ENCODE measurements at regions not wholly inside any gene's neighbourhood (a gene's known extent, or its start where the extent isn't known, plus 50 kb on each side); places are given as distances from the start of the nearest gene placed in this dataset.

DNA sequence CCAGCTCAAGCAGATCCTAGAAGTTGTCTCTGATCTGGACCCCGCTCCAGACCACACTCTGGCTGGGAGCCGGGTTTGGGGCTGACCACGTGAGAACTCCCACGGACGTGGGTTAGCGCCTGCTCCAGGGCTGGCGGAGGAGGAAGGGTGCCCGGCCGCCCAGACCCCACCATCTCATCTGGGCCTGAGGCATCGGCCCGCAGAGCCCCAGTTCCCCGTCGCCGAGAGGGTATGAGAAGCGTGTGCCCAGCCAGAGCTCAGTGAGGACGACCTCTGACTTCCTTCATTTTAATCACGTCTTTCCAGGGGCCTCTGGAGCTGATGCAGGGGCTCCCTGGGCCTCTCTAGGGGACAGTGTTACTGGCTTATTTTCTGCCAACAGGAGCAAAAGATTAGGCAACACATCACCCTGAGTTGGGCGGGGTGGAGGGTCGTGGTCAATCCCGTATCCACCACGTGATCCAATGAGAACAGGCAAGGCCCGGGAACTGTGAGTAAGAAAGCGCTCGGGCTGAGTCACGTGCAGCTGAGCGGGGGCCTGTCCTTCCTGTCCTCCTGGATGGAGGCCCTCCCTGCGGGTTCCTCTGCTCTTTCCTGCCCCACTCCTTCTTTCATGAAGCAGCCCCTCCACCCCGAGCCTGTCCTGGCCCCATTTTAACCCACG, 81.1 kb downstream of the SIK1 start:
- TF ChIP-seq, protein P1, sequence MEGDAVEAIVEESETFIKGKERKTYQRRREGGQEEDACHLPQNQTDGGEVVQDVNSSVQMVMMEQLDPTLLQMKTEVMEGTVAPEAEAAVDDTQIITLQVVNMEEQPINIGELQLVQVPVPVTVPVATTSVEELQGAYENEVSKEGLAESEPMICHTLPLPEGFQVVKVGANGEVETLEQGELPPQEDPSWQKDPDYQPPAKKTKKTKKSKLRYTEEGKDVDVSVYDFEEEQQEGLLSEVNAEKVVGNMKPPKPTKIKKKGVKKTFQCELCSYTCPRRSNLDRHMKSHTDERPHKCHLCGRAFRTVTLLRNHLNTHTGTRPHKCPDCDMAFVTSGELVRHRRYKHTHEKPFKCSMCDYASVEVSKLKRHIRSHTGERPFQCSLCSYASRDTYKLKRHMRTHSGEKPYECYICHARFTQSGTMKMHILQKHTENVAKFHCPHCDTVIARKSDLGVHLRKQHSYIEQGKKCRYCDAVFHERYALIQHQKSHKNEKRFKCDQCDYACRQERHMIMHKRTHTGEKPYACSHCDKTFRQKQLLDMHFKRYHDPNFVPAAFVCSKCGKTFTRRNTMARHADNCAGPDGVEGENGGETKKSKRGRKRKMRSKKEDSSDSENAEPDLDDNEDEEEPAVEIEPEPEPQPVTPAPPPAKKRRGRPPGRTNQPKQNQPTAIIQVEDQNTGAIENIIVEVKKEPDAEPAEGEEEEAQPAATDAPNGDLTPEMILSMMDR (IDR thresholded peaks at IDR 0.05; ENCODE audit: low read length): no peak
- no peaks in the 10 kb centered on the region for H3K36me3 ChIP-seq (ENCODE audit: insufficient read depth, low read length)
- no peaks in the 10 kb centered on the region for H3K4me1 ChIP-seq (ENCODE audit: insufficient read depth, low read length, severe bottlenecking)
- no peaks in the 10 kb centered on the region for H4K20me1 ChIP-seq (ENCODE audit: insufficient read depth, low read length)
- no peak overlapping the region for H3K4me2 ChIP-seq (ENCODE audit: low read length)
- H3F3A ChIP-seq (ENCODE audit: insufficient read depth, low read length): no peaks in the 10 kb centered on the region
- no peak overlapping the region for H3K9ac ChIP-seq (ENCODE audit: low read length)
- H3K9me3 ChIP-seq (ENCODE audit: low read length): no peaks in the 10 kb centered on the region
- no peaks in the 10 kb centered on the region for H3K79me2 ChIP-seq (ENCODE audit: insufficient read depth, low read length)
- H3K9me2 ChIP-seq (ENCODE audit: low read depth, low read length): no peaks in the 10 kb centered on the region
- H3K4me3 ChIP-seq (ENCODE audit: low read depth, low read length, poor library complexity, severe bottlenecking): no peak overlapping the region
- no peak overlapping the region for H2AFZ ChIP-seq (ENCODE audit: low read length)
- peaks cover 6% of the 10 kb centered on the region; the same call in 1 of the 2 replicates for H3K27me3 ChIP-seq (ENCODE audit: insufficient read depth, low read length)
- no peak overlapping the region for H3K27ac ChIP-seq (ENCODE audit: low read depth, low read length, poor library complexity, severe bottlenecking)

DNA sequence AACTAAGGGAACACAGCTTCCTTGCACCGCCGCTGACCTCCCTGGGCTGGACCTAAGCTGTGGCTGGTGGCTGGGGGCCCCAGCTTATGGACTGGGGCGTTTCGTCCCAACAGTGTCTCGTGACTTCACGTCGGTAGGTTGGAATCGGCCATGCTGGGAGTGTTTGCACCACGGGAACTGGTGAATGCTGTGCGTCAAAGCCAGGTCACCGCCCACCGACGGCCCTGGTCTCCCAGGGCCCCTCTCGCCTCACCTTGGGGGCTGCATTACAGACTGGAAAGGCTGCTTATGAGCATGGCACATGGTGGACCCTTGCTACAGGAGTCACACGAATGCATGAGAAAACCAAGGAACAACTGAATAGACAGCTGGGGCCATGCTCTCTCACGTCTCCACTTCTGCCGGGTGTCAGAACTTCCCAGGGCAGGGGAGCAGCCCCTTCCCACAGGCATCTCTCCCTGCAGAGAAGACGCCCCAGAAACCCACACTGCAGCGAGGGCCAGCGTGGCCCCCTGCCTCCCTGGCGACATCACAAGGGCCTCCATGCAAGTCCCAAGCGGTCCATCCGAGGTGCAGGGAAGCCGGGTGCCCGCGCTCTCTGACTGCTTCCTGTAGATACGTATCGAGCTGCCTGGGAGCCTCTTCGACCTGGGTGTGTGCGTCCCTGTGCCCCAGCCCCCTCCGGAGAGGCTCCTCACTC, 81.7 kb downstream of the SIK1 start:
- H3K36me3 ChIP-seq (ENCODE audit: insufficient read depth, low read length): no peaks in the 10 kb centered on the region
- H3K27ac ChIP-seq (ENCODE audit: low read depth, low read length, poor library complexity, severe bottlenecking): no peak overlapping the region
- H3K9ac ChIP-seq (ENCODE audit: low read length): no peak overlapping the region
- H3K27me3 ChIP-seq (ENCODE audit: insufficient read depth, low read length): peaks cover 9% of the 10 kb centered on the region; the same call in 1 of the 2 replicates
- no peaks in the 10 kb centered on the region for H3K9me2 ChIP-seq (ENCODE audit: low read depth, low read length)
- H3F3A ChIP-seq (ENCODE audit: insufficient read depth, low read length): no peaks in the 10 kb centered on the region
- no peaks in the 10 kb centered on the region for H3K79me2 ChIP-seq (ENCODE audit: insufficient read depth, low read length)
- TF ChIP-seq, protein P1 (IDR thresholded peaks at IDR 0.05; ENCODE audit: low read length): no peak
- no peak for TF ChIP-seq EZH2 (IDR thresholded peaks at IDR 0.05; ENCODE audit: borderline replicate concordance, low read length)
- no peaks in the 10 kb centered on the region for H3K4me1 ChIP-seq (ENCODE audit: insufficient read depth, low read length, severe bottlenecking)
- no peaks in the 10 kb centered on the region for H3K9me3 ChIP-seq (ENCODE audit: low read length)
- H3K4me3 ChIP-seq (ENCODE audit: low read depth, low read length, poor library complexity, severe bottlenecking): no peak overlapping the region
- H4K20me1 ChIP-seq (ENCODE audit: insufficient read depth, low read length): no peaks in the 10 kb centered on the region
- H3K4me2 ChIP-seq (ENCODE audit: low read length): no peak overlapping the region
- no peak overlapping the region for H2AFZ ChIP-seq (ENCODE audit: low read length)

DNA sequence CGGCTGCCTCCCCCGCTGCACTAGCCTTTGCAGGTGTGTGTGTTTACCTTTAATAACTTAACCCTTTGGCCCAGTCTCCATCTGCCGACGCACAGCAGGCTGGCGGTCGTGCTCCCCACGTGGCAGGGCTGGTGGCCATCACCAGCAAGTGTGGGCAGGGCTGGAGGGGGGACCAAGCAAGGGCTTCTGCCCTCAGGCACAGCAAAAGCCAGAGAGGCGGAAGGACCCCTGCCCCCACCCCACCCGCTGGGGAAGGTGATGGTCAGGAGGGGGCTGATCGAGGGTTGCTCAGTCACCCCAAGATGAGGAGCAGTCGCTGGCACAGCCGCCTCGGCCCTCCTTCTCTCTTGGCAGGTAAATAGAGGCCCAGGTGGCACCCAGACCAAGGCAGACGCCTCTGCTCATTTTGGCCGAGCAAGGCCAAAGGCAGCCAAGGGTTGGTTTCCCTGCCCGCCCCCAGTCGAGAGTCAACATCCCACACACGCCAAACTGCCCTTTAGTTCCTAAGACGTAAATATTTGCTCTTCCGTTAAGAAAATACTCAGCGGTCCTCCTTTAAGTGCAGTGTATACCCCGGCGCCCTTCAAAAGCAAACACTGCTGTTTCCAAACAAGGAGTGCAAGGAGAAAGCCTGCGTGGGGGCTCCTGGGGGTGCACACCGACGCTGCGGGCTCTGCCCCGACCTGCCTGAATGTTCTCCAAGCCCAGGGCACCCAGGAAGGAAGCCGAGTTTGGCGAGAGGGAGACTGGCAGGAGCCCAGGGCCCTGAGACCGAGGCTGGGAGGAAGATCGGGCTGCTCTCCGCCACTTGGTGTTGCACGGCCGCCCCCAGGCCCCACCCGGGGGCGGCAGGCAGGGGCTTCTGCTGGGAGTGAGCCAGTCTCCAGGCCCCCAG, 82.7 kb downstream of the SIK1 start:
- H3K4me2 ChIP-seq (ENCODE audit: low read length): no peak overlapping the region

More for the DNA sequence above, 82.7 kb downstream of the SIK1 start:
- Histone ChIP-seq H3K27me3 (ENCODE audit: insufficient read depth, low read length) (peaks cover 9% of the 10 kb centered on the region; the same call in 1 of the 2 replicates), H3K9me3 (ENCODE audit: low read length) (no peaks in the 10 kb centered on the region), H3K4me3 (ENCODE audit: low read depth, low read length, poor library complexity, severe bottlenecking) (no peak overlapping the region), H3F3A (ENCODE audit: insufficient read depth, low read length) (no peaks in the 10 kb centered on the region), H4K20me1 (ENCODE audit: insufficient read depth, low read length) (no peaks in the 10 kb centered on the region), H3K36me3 (ENCODE audit: insufficient read depth, low read length) (no peaks in the 10 kb centered on the region), H2AFZ (ENCODE audit: low read length) (no peak overlapping the region), H3K27ac (ENCODE audit: low read depth, low read length, poor library complexity, severe bottlenecking) (no peak overlapping the region), H3K4me1 (ENCODE audit: insufficient read depth, low read length, severe bottlenecking) (no peaks in the 10 kb centered on the region), H3K79me2 (ENCODE audit: insufficient read depth, low read length) (no peaks in the 10 kb centered on the region), H3K9ac (ENCODE audit: low read length) (no peak overlapping the region), H3K9me2 (ENCODE audit: low read depth, low read length) (no peaks in the 10 kb centered on the region)
- TF ChIP-seq EZH2 (IDR thresholded peaks at IDR 0.05; ENCODE audit: borderline replicate concordance, low read length): no peak
- TF ChIP-seq, protein P1 (IDR thresholded peaks at IDR 0.05; ENCODE audit: low read length): no peak
